Uterus (tissue), 3 donors: ENCODE measurements at regions not wholly inside any gene's neighbourhood (a gene's known extent, or its start where the extent isn't known, plus 50 kb on each side); places are given as distances from the start of the nearest gene placed in this dataset.
A peak's percentile ranks its signal among the peaks of the same experiment; 100 is the strongest.
"Not testable (repeated sequence)": the region's sequence is repeated elsewhere in the genome, so short reads cannot be mapped to it uniquely, and the experiment has no call there.

ENCODE experiments used
- DNase-seq, 2 donors: peaks; one replicate each; pipeline ENCODE4 v3.0.0-alpha.2; 2019 to 2020
- H3K27ac ChIP-seq, 2 donors: fragments of 200-600 bp; sonication (generic); 1 replicate in 1 of 2; 2 replicates in 1 of 2; pipeline ENCODE4 v1.5.1; 2016 to 2018
- H3K27me3 ChIP-seq, 2 donors: fragments of 200-600 bp; sonication (generic); one replicate each; pipeline ENCODE4 v1.5.1; 2018 to 2019; ENCODE audit warnings: control low read depth in 1 of 2
- H3K36me3 ChIP-seq, 2 donors: fragments of 200-600 bp; sonication (generic); one replicate each; pipeline ENCODE4 v1.5.1; 2019; ENCODE audit warnings: control low read depth in 1 of 2
- H3K4me1 ChIP-seq, 2 donors: fragments of 200-600 bp; sonication (generic); one replicate each; pipeline ENCODE4 v1.5.1; 2018 to 2019; ENCODE audit warnings: control low read depth in 1 of 2
- H3K4me3 ChIP-seq, 2 donors: fragments of 200-600 bp; sonication (generic); 1 replicate in 1 of 2; 2 replicates in 1 of 2; pipeline ENCODE4 v1.5.1; 2018 to 2019; ENCODE audit warnings: mild to moderate bottlenecking in 1 of 2
- H3K9me3 ChIP-seq, 2 donors: fragments of 200-600 bp; sonication (generic); one replicate each; pipeline ENCODE4 v1.5.1; 2019; ENCODE audit warnings: control low read depth in 1 of 2
- CTCF ChIP-seq, 4 experiments: fragments of 200-600 bp in 2 of 4; fragments of 450-650 bp in 2 of 4; sonication (generic) in 2 of 4; IDR thresholded peaks; one replicate each; pipeline ENCODE4 v1.5.1; 2016 to 2019; ENCODE audit warnings: antibody characterized with exemption in 4 of 4, mild to moderate bottlenecking in 2 of 4, moderate library complexity in 1 of 4
- POLR2A ChIP-seq, 2 donors: fragments of 450-650 bp; IDR thresholded peaks; one replicate each; pipeline ENCODE4 v1.6.1; 2016; ENCODE audit warnings: antibody characterized with exemption in 2 of 2, mild to moderate bottlenecking in 1 of 2, moderate library complexity in 1 of 2
- intact Hi-C: fragments of 100-400 bp; cut with DNase I; formaldehyde crosslinking; loops from one replicate; pipeline ENCODE4 v1.15.1; 2023; ENCODE audit warnings: low total_unique reads
- donor health status: DM: yes; HTN: yes; CAD: no.

GRCh38 chr2:239721991-239722759, 303.0 kb downstream of the NDUFA10 start:
- Histone ChIP-seq H3K27ac (no peak overlapping the region), H3K4me1 (peaks cover 0 to 3% of the 10 kb centered on the region in 2 donors), H3K36me3 (no peaks in the 10 kb centered on the region), H3K4me3 (no peak overlapping the region), H3K27me3 (no peaks in the 10 kb centered on the region), H3K9me3 (no peaks in the 10 kb centered on the region)
- TF ChIP-seq POLR2A (IDR thresholded peaks at IDR 0.05) (no peak), CTCF (IDR thresholded peaks at IDR 0.05) (no peak)
- intact Hi-C loops = no loop called here
- DNase-seq = peak in 1 of 2 donors; percentile 6

- H3K27ac ChIP-seq = no peak overlapping the region
- TF ChIP-seq POLR2A (IDR thresholded peaks at IDR 0.05) (no peak), CTCF (IDR thresholded peaks at IDR 0.05) (no peak)
- H3K4me3 ChIP-seq = no peak overlapping the region
- no peaks in the 10 kb centered on the region for H3K9me3 ChIP-seq
- H3K4me1 ChIP-seq = peaks cover 0 to 3% of the 10 kb centered on the region in 2 donors
- H3K27me3 ChIP-seq = no peaks in the 10 kb centered on the region
- DNase-seq = peak in 1 of 2 donors; percentile 7
- intact Hi-C loops = no loop called here
- no peaks in the 10 kb centered on the region for H3K36me3 ChIP-seq
Measured at GRCh38 chr2:239721531-239721930, 303.6 kb downstream of the NDUFA10 start.

GRCh38 chr2:239720361-239721360, 304.5 kb downstream of the NDUFA10 start:
- H3K27ac ChIP-seq = no peak overlapping the region
- intact Hi-C loops = no loop called here
- H3K36me3 ChIP-seq = no peaks in the 10 kb centered on the region
- no peaks in the 10 kb centered on the region for H3K9me3 ChIP-seq
- H3K27me3 ChIP-seq = no peaks in the 10 kb centered on the region
- TF ChIP-seq POLR2A (IDR thresholded peaks at IDR 0.05) (no peak), CTCF (IDR thresholded peaks at IDR 0.05) (no peak)
- peak in 1 of 2 donors; percentile 2 for DNase-seq
- no peak overlapping the region for H3K4me3 ChIP-seq
- H3K4me1 ChIP-seq = peaks cover 0 to 3% of the 10 kb centered on the region in 2 donors

GRCh38 chr2:239719791-239720360, 305.3 kb downstream of the NDUFA10 start:
- no peak for TF ChIP-seq POLR2A (IDR thresholded peaks at IDR 0.05)
- TF ChIP-seq CTCF (IDR thresholded peaks at IDR 0.05) = no peak
- DNase-seq = peak in 1 of 2 donors; percentile 5
- intact Hi-C loops = no loop called here

GRCh38 chr2:239718991-239719390, 306.2 kb downstream of the NDUFA10 start:
- H3K4me1 ChIP-seq, H3K9me3 ChIP-seq, intact Hi-C loops, H3K4me3 ChIP-seq, H3K27ac ChIP-seq, H3K27me3 ChIP-seq, H3K36me3 ChIP-seq: not testable (repeated sequence)
- peak in 1 of 2 donors; percentile 3 for DNase-seq

More at GRCh38 chr2:239719791-239720360, 305.3 kb downstream of the NDUFA10 start:
- H3K4me3 ChIP-seq = no peak overlapping the region
- H3K27me3 ChIP-seq = no peaks in the 10 kb centered on the region
- no peak overlapping the region for H3K27ac ChIP-seq
- peaks cover 0 to 3% of the 10 kb centered on the region in 2 donors for H3K4me1 ChIP-seq
- no peaks in the 10 kb centered on the region for H3K9me3 ChIP-seq
- no peaks in the 10 kb centered on the region for H3K36me3 ChIP-seq
